ENCODE measurements at regions not wholly inside any gene's neighbourhood (a gene's known extent, or its start where the extent isn't known, plus 50 kb on each side); places are given as distances from the start of the nearest gene placed in this dataset.
"Not testable (repeated sequence)": the region's sequence is repeated elsewhere in the genome, so short reads cannot be mapped to it uniquely, and the experiment has no call there.

- not testable (repeated sequence) for DNase-seq (ENCODE audit: low spot score)
Observed at GRCh38 chr7:76971201-76971600, 61.0 kb downstream of the SPDYE17 start.

GRCh38 chr7:76969892-76970291, 62.3 kb downstream of the SPDYE17 start:
- DNase-seq (ENCODE audit: low spot score) = not testable (repeated sequence)

- not testable (repeated sequence) for DNase-seq (ENCODE audit: low spot score)
Observed at GRCh38 chr7:76965731-76966548, 66.2 kb downstream of the SPDYE17 start.

GRCh38 chr7:76964050-76964449, 68.1 kb downstream of the SPDYE17 start:
- DNase-seq (ENCODE audit: low spot score) = not testable (repeated sequence)

GRCh38 chr7:76963061-76963460, 69.1 kb downstream of the SPDYE17 start:
- not testable (repeated sequence) for DNase-seq (ENCODE audit: low spot score)

GRCh38 chr7:76960400-76960986, 71.7 kb downstream of the SPDYE17 start:
- DNase-seq (ENCODE audit: low spot score) = not testable (repeated sequence)

- not testable (repeated sequence) for DNase-seq (ENCODE audit: low spot score)
Observed at GRCh38 chr7:76959573-76960399, 72.4 kb downstream of the SPDYE17 start.

GRCh38 chr7:76956531-76956930, 75.6 kb downstream of the SPDYE17 start:
- not testable (repeated sequence) for DNase-seq (ENCODE audit: low spot score)

- not testable (repeated sequence) for DNase-seq (ENCODE audit: low spot score)
Observed at GRCh38 chr7:76955124-76955523, 77.0 kb downstream of the SPDYE17 start.

GRCh38 chr7:76944603-76945002, 87.6 kb downstream of the SPDYE17 start:
- not testable (repeated sequence) for DNase-seq (ENCODE audit: low spot score)

GRCh38 chr7:76941809-76942765, 90.1 kb downstream of the SPDYE17 start:
- not testable (repeated sequence) for DNase-seq (ENCODE audit: low spot score)

- not testable (repeated sequence) for DNase-seq (ENCODE audit: low spot score)
Observed at GRCh38 chr7:76937781-76938180, 94.4 kb downstream of the SPDYE17 start.

- DNase-seq (ENCODE audit: low spot score) = not testable (repeated sequence)
Observed at GRCh38 chr7:76937330-76937729, 94.8 kb downstream of the SPDYE17 start.

GRCh38 chr7:76936346-76936745, 95.8 kb downstream of the SPDYE17 start:
- not testable (repeated sequence) for DNase-seq (ENCODE audit: low spot score)

- DNase-seq (ENCODE audit: low spot score) = not testable (repeated sequence)
Observed at GRCh38 chr7:76934711-76935110, 97.5 kb downstream of the SPDYE17 start.

- not testable (repeated sequence) for DNase-seq (ENCODE audit: low spot score)
Observed at GRCh38 chr7:76932957-76933356, 99.2 kb downstream of the SPDYE17 start.

- not testable (repeated sequence) for DNase-seq (ENCODE audit: low spot score)
Observed at GRCh38 chr7:76931441-76931840, 100.7 kb downstream of the SPDYE17 start.

GRCh38 chr7:76930416-76930815, 101.7 kb downstream of the SPDYE17 start:
- DNase-seq (ENCODE audit: low spot score) = not testable (repeated sequence)

GRCh38 chr7:76928751-76929150, 103.4 kb downstream of the SPDYE17 start:
- not testable (repeated sequence) for DNase-seq (ENCODE audit: low spot score)

- DNase-seq (ENCODE audit: low spot score) = not testable (repeated sequence)
Observed at GRCh38 chr7:76927741-76928393, 104.3 kb downstream of the SPDYE17 start.

- DNase-seq (ENCODE audit: low spot score) = not testable (repeated sequence)
Observed at GRCh38 chr7:76926416-76926815, 105.7 kb downstream of the SPDYE17 start.

All from D341Med (cell line).